Hematopoietic multipotent progenitor cell treated with erythropoietin and hydrocortisone succinate and interleukin-3 and kit ligand, for 4 days (in vitro differentiated cells): ENCODE measurements at regions not wholly inside any gene's neighbourhood (a gene's known extent, or its start where the extent isn't known, plus 50 kb on each side); places are given as distances from the start of the nearest gene placed in this dataset.
"Not testable (repeated sequence)": the region's sequence is repeated elsewhere in the genome, so short reads cannot be mapped to it uniquely, and the experiment has no call there.

Experiments
- DNase-seq: peaks from one replicate; pipeline ENCODE4 v3.0.0-alpha.2; 2015

GRCh38 chr12:11980115-11980514 is 90.6 kb upstream of the BCL2L14 start:
- DNase-seq, result no peak

- peak; percentile 69 for DNase-seq
These were observed 89.5 kb upstream of the BCL2L14 start for GRCh38 chr12:11981121-11981733.

GRCh38 chr12:11984417-11984816 is 86.3 kb upstream of the BCL2L14 start:
- no peak for DNase-seq

- no peak for DNase-seq
These were observed 84.6 kb upstream of the BCL2L14 start for GRCh38 chr12:11986165-11986564.

- DNase-seq, result no peak
These were observed 82.8 kb upstream of the BCL2L14 start for GRCh38 chr12:11987901-11988300.

- DNase-seq, result no peak
These were observed 79.1 kb upstream of the BCL2L14 start for GRCh38 chr12:11991604-11992003.

- DNase-seq, result peak; percentile 27
These were observed 78.2 kb upstream of the BCL2L14 start for GRCh38 chr12:11992515-11992914.

GRCh38 chr12:11998307-11998943 is 72.3 kb upstream of the BCL2L14 start:
- DNase-seq, result not testable (repeated sequence)

- DNase-seq, result no peak
These were observed 71.8 kb upstream of the BCL2L14 start for GRCh38 chr12:11998944-11999315.

- no peak for DNase-seq
These were observed 67.1 kb upstream of the BCL2L14 start for GRCh38 chr12:12003609-12004008.

- no peak for DNase-seq
These were observed 66.2 kb upstream of the BCL2L14 start for GRCh38 chr12:12004524-12004923.

- no peak for DNase-seq
These were observed 63.6 kb upstream of the BCL2L14 start for GRCh38 chr12:12007001-12007712.

GRCh38 chr12:12007713-12008231 is 63.0 kb upstream of the BCL2L14 start:
- DNase-seq, result peak; percentile 16

- peak; percentile 50 for DNase-seq
These were observed 62.4 kb upstream of the BCL2L14 start for GRCh38 chr12:12008232-12008850.

GRCh38 chr12:12008931-12009611 is 61.7 kb upstream of the BCL2L14 start:
- DNase-seq, result peak; percentile 76

- DNase-seq, result not testable (repeated sequence)
These were observed 60.9 kb upstream of the BCL2L14 start for GRCh38 chr12:12009749-12010276.

- DNase-seq, result peak; percentile 93
These were observed 60.3 kb upstream of the BCL2L14 start for GRCh38 chr12:12010277-12011039.

- DNase-seq, result no peak
These were observed 58.9 kb upstream of the BCL2L14 start for GRCh38 chr12:12011880-12012260.

- no peak for DNase-seq
These were observed 55.6 kb upstream of the BCL2L14 start for GRCh38 chr12:12015073-12015685.

- no peak for DNase-seq
These were observed 54.2 kb upstream of the BCL2L14 start for GRCh38 chr12:12016284-12017100.
